ENCODE measurements at regions not wholly inside any gene's neighbourhood (a gene's known extent, or its start where the extent isn't known, plus 50 kb on each side); places are given as distances from the start of the nearest gene placed in this dataset.

DNA sequence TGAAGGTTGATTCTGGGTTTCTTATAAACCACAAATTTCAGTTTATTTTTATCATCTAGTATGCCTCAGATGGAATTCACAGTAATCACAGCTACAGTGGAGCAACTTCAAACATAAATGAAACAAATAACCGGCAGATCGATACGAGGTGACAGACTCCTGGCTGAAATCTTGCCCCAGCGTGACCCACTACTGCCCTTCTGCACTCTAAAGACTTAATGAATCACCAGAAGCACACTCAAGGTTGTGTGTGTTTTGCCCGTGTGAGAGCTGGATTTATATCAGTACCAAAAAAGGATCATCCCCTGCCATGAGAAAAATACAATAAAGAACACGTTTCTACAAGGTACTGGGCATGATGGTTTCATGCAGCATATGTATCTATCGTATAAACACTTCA is 161.7 kb downstream of the KLF12 start:
- Mint-ChIP-seq H3K27ac (no peak overlapping the region), H3K36me3 (ENCODE audit: low read depth) (peaks cover 19% of the 10 kb centered on the region), H3K4me3 (no peak overlapping the region), H3K4me1 (peaks cover 13% of the 10 kb centered on the region), H3K9me3 (no peaks in the 10 kb centered on the region), H3K27me3 (no peaks in the 10 kb centered on the region)
- no peak for DNase-seq
- CTCF ChIA-PET: interaction anchor here (0.6 kb wide), 1 partner anchor 79 kb away, joined by 5 read pairs; no protein-coding TSS in a partner anchor
- POLR2A ChIA-PET: no interaction called here

DNA sequence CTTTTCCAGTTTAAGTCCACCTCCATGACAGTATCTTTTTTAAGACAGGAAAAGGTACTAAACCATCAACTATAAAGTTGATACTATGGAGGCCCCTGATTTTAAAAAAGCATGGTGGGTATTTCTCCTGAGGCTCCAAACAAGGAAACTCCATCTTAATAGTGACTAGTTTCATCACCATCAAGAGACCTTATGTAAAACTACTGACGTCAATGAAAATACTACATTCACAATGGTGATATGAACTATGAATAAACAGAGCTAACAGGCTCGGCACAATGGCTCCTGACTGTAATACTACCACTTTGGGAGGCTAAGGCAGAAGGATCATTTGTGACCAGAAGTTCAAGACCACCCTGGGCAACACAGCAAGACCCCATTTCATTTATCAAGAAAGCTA is 162.7 kb downstream of the KLF12 start:
- Mint-ChIP-seq H3K4me1 (peaks cover 13% of the 10 kb centered on the region), H3K4me3 (no peak overlapping the region), H3K36me3 (ENCODE audit: low read depth) (peaks cover 13% of the 10 kb centered on the region), H3K9me3 (no peaks in the 10 kb centered on the region), H3K27ac (no peak overlapping the region), H3K27me3 (no peaks in the 10 kb centered on the region)
- CTCF ChIA-PET: no interaction called here
- no peak for DNase-seq
- POLR2A ChIA-PET: no interaction called here

GRCh38 chr13:73970421-73971055 is 163.7 kb downstream of the KLF12 start:
- POLR2A ChIA-PET: no interaction called here
- H3K36me3 Mint-ChIP-seq (ENCODE audit: low read depth): peaks cover 10% of the 10 kb centered on the region
- no peaks in the 10 kb centered on the region for H3K27me3 Mint-ChIP-seq
- H3K4me3 Mint-ChIP-seq: no peak overlapping the region
- no peaks in the 10 kb centered on the region for H3K9me3 Mint-ChIP-seq
- H3K4me1 Mint-ChIP-seq: peaks cover 13% of the 10 kb centered on the region
- no peak overlapping the region for H3K27ac Mint-ChIP-seq
- no peak for DNase-seq
- CTCF ChIA-PET: no interaction called here

- H3K27ac Mint-ChIP-seq: no peak overlapping the region
- peaks cover 4% of the 10 kb centered on the region for H3K4me1 Mint-ChIP-seq
- CTCF ChIA-PET: no interaction called here
- no peak overlapping the region for H3K4me3 Mint-ChIP-seq
- POLR2A ChIA-PET: no interaction called here
- peaks cover 4% of the 10 kb centered on the region for H3K36me3 Mint-ChIP-seq (ENCODE audit: low read depth)
- no peak for DNase-seq
- no peaks in the 10 kb centered on the region for H3K27me3 Mint-ChIP-seq
- H3K9me3 Mint-ChIP-seq: no peaks in the 10 kb centered on the region
These were observed 166.6 kb downstream of the KLF12 start for GRCh38 chr13:73967397-73968165.

DNA sequence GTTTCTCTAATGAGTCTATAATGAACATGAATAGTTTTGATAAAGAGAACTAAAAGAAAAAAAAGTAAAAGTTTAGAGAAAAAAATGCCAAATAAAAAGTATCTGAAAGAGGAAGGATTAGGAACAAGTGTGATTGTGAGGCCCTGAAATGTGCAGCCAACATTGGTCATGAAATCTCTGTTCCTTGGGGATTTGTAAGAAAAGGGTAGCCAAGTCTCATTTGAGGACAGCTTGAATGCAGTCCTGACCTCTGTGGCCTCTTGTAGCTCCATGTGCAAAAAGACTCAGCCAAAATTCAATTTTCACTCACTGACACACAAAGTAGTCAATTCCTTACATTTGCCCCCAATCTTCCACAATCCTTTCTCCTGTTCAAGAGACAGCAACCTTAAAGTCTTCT is 167.9 kb downstream of the KLF12 start:
- POLR2A ChIA-PET: no interaction called here
- no peak for DNase-seq
- Mint-ChIP-seq H3K4me3 (no peak overlapping the region), H3K4me1 (peaks cover 3% of the 10 kb centered on the region), H3K36me3 (ENCODE audit: low read depth) (peaks cover 13% of the 10 kb centered on the region), H3K9me3 (no peaks in the 10 kb centered on the region), H3K27ac (no peak overlapping the region), H3K27me3 (no peaks in the 10 kb centered on the region)
- CTCF ChIA-PET: no interaction called here

GRCh38 chr13:73962284-73962683 is 171.9 kb downstream of the KLF12 start:
- CTCF ChIA-PET: no interaction called here
- Mint-ChIP-seq H3K27ac (no peak overlapping the region), H3K9me3 (peaks cover 3% of the 10 kb centered on the region), H3K36me3 (ENCODE audit: low read depth) (peaks cover 13% of the 10 kb centered on the region), H3K4me3 (no peak overlapping the region), H3K4me1 (peaks cover 1% of the 10 kb centered on the region), H3K27me3 (no peaks in the 10 kb centered on the region)
- POLR2A ChIA-PET: no interaction called here
- DNase-seq: no peak

DNA sequence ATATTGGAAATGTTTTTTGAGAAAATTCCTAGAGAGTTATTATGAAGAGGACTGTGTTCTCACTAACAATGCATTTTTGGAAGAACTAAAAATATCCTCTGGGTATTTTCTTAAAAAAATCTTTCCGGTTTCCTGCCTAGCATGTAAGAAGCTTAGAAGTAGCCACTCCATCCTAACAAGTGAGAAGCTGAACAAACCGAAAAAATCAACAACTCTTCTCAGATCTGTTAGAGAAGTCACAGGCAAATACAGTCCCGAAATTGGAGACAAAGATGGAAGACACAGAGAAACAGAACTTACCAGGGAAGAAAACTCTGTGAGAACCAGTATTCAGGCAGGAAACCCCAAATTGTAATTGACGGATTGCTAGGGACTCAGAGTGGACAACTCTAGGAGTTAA is 173.0 kb downstream of the KLF12 start:
- ChIA-PET CTCF (no interaction called here), POLR2A (no interaction called here)
- H3K4me1 Mint-ChIP-seq: peaks cover 1% of the 10 kb centered on the region
- no peak overlapping the region for H3K27ac Mint-ChIP-seq
- peaks cover 3% of the 10 kb centered on the region for H3K9me3 Mint-ChIP-seq
- H3K27me3 Mint-ChIP-seq: no peaks in the 10 kb centered on the region
- no peak overlapping the region for H3K4me3 Mint-ChIP-seq
- H3K36me3 Mint-ChIP-seq (ENCODE audit: low read depth): peaks cover 13% of the 10 kb centered on the region
- no peak for DNase-seq

DNA sequence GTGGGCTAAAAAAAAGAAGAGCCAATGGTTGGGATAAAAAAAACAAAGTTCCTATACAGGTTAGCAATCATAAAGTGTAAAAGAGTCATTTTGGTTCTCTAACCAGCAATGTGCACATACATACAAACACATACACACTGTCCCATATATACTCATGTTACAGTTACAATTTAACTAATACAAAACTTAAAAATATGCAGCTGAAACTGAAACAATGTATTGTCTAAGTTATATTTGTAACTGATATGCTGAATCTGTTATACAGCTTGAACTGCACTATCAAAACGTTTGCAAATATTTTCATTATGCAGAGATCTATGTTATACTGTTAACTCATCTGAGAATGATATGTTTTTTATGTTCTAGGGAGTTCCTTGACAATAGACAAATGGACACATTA is 173.7 kb downstream of the KLF12 start:
- ChIA-PET CTCF (no interaction called here), POLR2A (no interaction called here)
- Mint-ChIP-seq H3K36me3 (ENCODE audit: low read depth) (peaks cover 13% of the 10 kb centered on the region), H3K9me3 (peaks cover 3% of the 10 kb centered on the region), H3K27me3 (no peaks in the 10 kb centered on the region), H3K4me3 (no peak overlapping the region), H3K4me1 (peaks cover 3% of the 10 kb centered on the region), H3K27ac (no peak overlapping the region)
- no peak for DNase-seq

GRCh38 chr13:73958657-73959397 is 175.4 kb downstream of the KLF12 start:
- no peak overlapping the region for H3K27ac Mint-ChIP-seq
- peaks cover 3% of the 10 kb centered on the region for H3K9me3 Mint-ChIP-seq
- CTCF ChIA-PET: no interaction called here

GRCh38 chr13:73957889-73958288 is 176.3 kb downstream of the KLF12 start:
- H3K9me3 Mint-ChIP-seq: peaks cover 3% of the 10 kb centered on the region
- H3K36me3 Mint-ChIP-seq (ENCODE audit: low read depth): peaks cover 13% of the 10 kb centered on the region
- no peaks in the 10 kb centered on the region for H3K27me3 Mint-ChIP-seq
- CTCF ChIA-PET: no interaction called here
- DNase-seq: no peak
- POLR2A ChIA-PET: no interaction called here
- no peak overlapping the region for H3K27ac Mint-ChIP-seq
- peaks cover 3% of the 10 kb centered on the region for H3K4me1 Mint-ChIP-seq
- H3K4me3 Mint-ChIP-seq: no peak overlapping the region

More at GRCh38 chr13:73958657-73959397, 175.4 kb downstream of the KLF12 start:
- DNase-seq: no peak
- Mint-ChIP-seq H3K27me3 (no peaks in the 10 kb centered on the region), H3K36me3 (ENCODE audit: low read depth) (peaks cover 13% of the 10 kb centered on the region), H3K4me1 (peaks cover 3% of the 10 kb centered on the region), H3K4me3 (no peak overlapping the region)
- POLR2A ChIA-PET: no interaction called here

- no peaks in the 10 kb centered on the region for H3K27me3 Mint-ChIP-seq
- POLR2A ChIA-PET: no interaction called here
These were observed 177.3 kb downstream of the KLF12 start for GRCh38 chr13:73956795-73957408.

DNA sequence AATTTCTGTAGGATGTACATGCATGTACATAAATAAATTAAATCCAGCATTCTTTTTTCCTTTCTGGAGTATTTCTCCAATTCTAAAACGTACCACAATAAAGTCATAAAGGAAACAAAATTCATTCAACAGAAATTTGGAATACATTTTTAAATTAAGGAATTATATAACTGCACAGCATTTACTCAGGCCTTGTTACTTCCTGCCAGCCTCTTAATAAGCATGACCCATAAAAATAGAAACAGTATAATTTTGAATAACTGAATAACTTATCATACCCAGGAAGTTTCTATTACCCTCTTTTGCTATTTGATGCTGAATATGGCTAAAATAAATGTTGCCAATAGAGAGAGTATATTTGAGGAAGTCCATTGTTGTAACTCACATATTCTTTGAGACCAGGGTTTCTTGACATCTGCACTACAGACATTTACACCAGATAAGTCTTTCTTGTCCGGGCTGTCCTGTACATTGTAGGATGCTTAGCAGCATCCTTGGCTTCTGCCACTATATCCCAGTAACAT is 178.2 kb downstream of the KLF12 start:
- H3K4me3 Mint-ChIP-seq: no peak overlapping the region
- no peak overlapping the region for H3K27ac Mint-ChIP-seq
- ChIA-PET POLR2A (no interaction called here), CTCF (no interaction called here)
- H3K27me3 Mint-ChIP-seq: no peaks in the 10 kb centered on the region
- peaks cover 9% of the 10 kb centered on the region for H3K36me3 Mint-ChIP-seq (ENCODE audit: low read depth)
- peaks cover 3% of the 10 kb centered on the region for H3K9me3 Mint-ChIP-seq
- DNase-seq: no peak
- peaks cover 6% of the 10 kb centered on the region for H3K4me1 Mint-ChIP-seq

More at GRCh38 chr13:73956795-73957408, 177.3 kb downstream of the KLF12 start:
- Mint-ChIP-seq H3K9me3 (peaks cover 3% of the 10 kb centered on the region), H3K4me1 (peaks cover 7% of the 10 kb centered on the region), H3K4me3 (no peak overlapping the region), H3K27ac (no peak overlapping the region), H3K36me3 (ENCODE audit: low read depth) (peaks cover 12% of the 10 kb centered on the region)
- no peak for DNase-seq
- CTCF ChIA-PET: no interaction called here

DNA sequence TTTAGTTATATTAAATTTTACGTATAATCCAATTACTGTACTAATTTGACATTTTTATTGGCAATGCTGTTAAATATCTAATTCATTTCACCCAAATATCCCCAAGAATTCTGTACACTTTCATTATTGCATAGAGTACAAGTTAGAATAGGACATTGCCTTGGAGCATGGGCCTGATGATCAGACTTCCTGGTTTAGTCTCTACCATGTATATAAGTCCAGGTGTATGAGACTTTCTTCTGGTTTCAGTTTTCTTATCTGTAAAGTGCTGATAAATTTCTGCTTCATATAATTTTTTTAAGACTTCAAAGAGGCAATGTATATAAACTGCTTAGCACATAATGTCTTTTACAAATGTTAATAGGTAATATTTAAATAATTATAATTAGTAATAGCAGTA is 179.4 kb downstream of the KLF12 start:
- Mint-ChIP-seq H3K27ac (no peak overlapping the region), H3K36me3 (ENCODE audit: low read depth) (peaks cover 9% of the 10 kb centered on the region), H3K9me3 (peaks cover 3% of the 10 kb centered on the region), H3K4me3 (no peak overlapping the region), H3K27me3 (no peaks in the 10 kb centered on the region), H3K4me1 (peaks cover 6% of the 10 kb centered on the region)
- POLR2A ChIA-PET: no interaction called here
- no peak for DNase-seq
- CTCF ChIA-PET: no interaction called here
